GM12874 (cell line): ENCODE measurements at regions not wholly inside any gene's neighbourhood (a gene's known extent, or its start where the extent isn't known, plus 50 kb on each side); places are given as distances from the start of the nearest gene placed in this dataset.

Source experiments
- TF ChIP-seq, protein P1 (sequence below): IDR thresholded peaks from 2 replicates; pipeline ENCODE4 v1.5.1; 2011; ENCODE audit warnings: low read depth, mild to moderate bottlenecking, control low read depth, low read length, moderate library complexity; ENCODE audit not compliant: insufficient read depth

DNA sequence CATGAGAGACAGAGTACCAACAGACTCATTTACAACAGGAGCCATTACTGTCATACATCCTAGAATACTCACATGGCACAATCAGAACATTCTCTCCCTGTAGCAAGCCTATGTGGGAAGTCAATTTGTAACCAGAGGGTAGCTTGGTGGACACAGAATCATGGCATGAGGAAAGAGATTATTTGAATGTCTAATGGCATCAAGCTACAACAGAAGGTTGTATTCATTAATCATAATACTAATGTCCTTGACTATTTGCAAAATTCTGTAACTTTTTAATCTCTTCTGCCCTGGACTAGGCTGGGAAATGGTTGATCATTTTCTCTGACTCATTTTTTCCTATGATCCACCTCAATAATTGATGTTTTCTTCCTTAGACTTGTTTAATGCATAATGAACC is 345.2 kb upstream of the IL12A start:
- TF ChIP-seq, protein P1, sequence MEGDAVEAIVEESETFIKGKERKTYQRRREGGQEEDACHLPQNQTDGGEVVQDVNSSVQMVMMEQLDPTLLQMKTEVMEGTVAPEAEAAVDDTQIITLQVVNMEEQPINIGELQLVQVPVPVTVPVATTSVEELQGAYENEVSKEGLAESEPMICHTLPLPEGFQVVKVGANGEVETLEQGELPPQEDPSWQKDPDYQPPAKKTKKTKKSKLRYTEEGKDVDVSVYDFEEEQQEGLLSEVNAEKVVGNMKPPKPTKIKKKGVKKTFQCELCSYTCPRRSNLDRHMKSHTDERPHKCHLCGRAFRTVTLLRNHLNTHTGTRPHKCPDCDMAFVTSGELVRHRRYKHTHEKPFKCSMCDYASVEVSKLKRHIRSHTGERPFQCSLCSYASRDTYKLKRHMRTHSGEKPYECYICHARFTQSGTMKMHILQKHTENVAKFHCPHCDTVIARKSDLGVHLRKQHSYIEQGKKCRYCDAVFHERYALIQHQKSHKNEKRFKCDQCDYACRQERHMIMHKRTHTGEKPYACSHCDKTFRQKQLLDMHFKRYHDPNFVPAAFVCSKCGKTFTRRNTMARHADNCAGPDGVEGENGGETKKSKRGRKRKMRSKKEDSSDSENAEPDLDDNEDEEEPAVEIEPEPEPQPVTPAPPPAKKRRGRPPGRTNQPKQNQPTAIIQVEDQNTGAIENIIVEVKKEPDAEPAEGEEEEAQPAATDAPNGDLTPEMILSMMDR = no peak

- TF ChIP-seq, protein P1 = no peak
Observed at GRCh38 chr3:159645874-159646273, 342.8 kb upstream of the IL12A start.

DNA sequence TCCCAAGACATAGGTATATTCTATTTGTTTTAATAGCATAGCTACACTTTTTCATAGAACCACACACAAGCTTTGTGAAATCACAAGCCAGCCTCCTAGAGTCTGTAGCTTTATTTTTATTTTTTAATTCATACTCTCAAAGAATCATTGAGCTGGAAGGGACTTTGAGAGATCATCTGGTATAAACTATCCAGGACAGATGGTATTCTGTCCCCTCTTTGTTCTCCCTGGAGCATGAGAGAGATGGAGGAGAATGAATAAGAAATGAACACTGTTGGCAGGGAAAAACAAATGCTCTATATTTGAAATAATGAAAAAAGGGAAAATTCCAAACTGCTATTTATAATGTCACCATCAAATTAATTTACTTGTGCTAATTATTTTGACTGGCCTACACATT is 338.7 kb upstream of the IL12A start:
- TF ChIP-seq, protein P1 = no peak

- TF ChIP-seq, protein P1 = no peak
Observed at GRCh38 chr3:159650726-159651125, 337.9 kb upstream of the IL12A start.

GRCh38 chr3:159652452-159652851 is 336.2 kb upstream of the IL12A start:
- TF ChIP-seq, protein P1 = no peak

DNA sequence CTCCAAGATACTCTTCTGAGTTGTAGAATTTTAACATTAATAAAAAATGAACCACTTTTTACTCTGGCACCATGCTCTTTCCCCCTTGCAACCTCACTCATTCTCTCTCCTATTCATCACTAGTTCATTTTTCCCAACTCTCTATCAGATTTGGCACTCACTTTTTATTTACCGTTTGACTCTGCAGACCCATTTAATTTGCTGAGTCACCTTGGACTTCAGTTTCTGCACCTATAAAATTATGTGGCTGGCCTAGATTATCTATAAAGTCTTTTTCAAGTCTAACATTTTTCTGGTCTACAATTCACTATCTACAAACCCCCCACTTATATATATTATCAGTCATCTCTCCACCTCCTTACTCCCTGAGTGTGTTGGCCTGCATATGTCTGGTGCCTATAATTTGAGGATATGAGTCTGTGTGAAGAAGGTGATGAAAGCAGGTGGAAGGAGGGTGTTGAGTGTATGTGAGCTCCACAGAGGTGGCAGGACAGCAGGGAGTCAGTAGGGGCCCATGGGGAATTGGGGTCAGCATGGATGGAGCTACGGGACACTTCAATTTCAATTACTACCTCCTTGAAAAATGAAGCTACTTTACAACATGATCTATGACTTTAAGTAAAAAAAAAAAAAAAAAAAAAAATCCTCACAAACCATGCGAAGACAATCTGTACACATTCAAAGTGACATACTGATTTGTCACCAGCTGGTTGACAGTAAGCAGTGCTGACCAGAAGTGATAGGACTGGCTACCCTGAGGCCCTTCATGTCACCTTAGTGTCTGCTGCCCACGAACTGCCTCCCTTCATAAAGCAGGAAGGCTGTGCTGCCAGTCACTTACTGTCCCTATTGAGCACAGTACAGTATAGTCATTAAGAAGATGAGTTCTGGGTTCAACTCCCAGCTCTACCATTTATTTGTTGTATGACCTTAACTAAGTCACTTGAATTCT is 334.2 kb upstream of the IL12A start:
- TF ChIP-seq, protein P1 = no peak

GRCh38 chr3:159655202-159655601 is 333.4 kb upstream of the IL12A start:
- TF ChIP-seq, protein P1 = no peak
